ENCODE measurements at regions not wholly inside any gene's neighbourhood (a gene's known extent, or its start where the extent isn't known, plus 50 kb on each side); places are given as distances from the start of the nearest gene placed in this dataset.

- DNase-seq (ENCODE audit: low read depth in 2 of 2): no peak
Measured at GRCh38 chr14:26926585-26926984, 328.8 kb upstream of the NOVA1 start.

GRCh38 chr14:26928019-26928418 lies 330.2 kb upstream of the NOVA1 start:
- no peak for DNase-seq (ENCODE audit: low read depth in 2 of 2)

GRCh38 chr14:26929361-26929760 lies 331.5 kb upstream of the NOVA1 start:
- DNase-seq (ENCODE audit: low read depth in 2 of 2): no peak

- DNase-seq (ENCODE audit: low read depth in 2 of 2): no peak
Measured at GRCh38 chr14:26930576-26930975, 332.7 kb upstream of the NOVA1 start.

- no peak for DNase-seq (ENCODE audit: low read depth in 2 of 2)
Measured at GRCh38 chr14:26932606-26933005, 334.8 kb upstream of the NOVA1 start.

- no peak for DNase-seq (ENCODE audit: low read depth in 2 of 2)
Measured at GRCh38 chr14:26933431-26933830, 335.6 kb upstream of the NOVA1 start.

GRCh38 chr14:26934151-26934550 lies 336.3 kb upstream of the NOVA1 start:
- DNase-seq (ENCODE audit: low read depth in 2 of 2): no peak

- DNase-seq (ENCODE audit: low read depth in 2 of 2): no peak
Measured at GRCh38 chr14:26935733-26936132, 337.9 kb upstream of the NOVA1 start.

GRCh38 chr14:26938054-26938453 lies 340.2 kb upstream of the NOVA1 start:
- no peak for DNase-seq (ENCODE audit: low read depth in 2 of 2)

- DNase-seq (ENCODE audit: low read depth in 2 of 2): no peak
Measured at GRCh38 chr14:26939755-26940154, 341.9 kb upstream of the NOVA1 start.

- DNase-seq (ENCODE audit: low read depth in 2 of 2): no peak
Measured at GRCh38 chr14:26941521-26941920, 343.7 kb upstream of the NOVA1 start.

GRCh38 chr14:26947265-26947664 lies 349.4 kb upstream of the NOVA1 start:
- no peak for DNase-seq (ENCODE audit: low read depth in 2 of 2)

GRCh38 chr14:26959437-26959836 lies 361.6 kb upstream of the NOVA1 start:
- no peak for DNase-seq (ENCODE audit: low read depth in 2 of 2)

GRCh38 chr14:26959972-26960660 lies 362.3 kb upstream of the NOVA1 start:
- DNase-seq (ENCODE audit: low read depth in 2 of 2): no peak

- DNase-seq (ENCODE audit: low read depth in 2 of 2): no peak
Measured at GRCh38 chr14:26963711-26964110, 365.9 kb upstream of the NOVA1 start.

GRCh38 chr14:26965490-26965889 lies 367.7 kb upstream of the NOVA1 start:
- DNase-seq (ENCODE audit: low read depth in 2 of 2): no peak

GRCh38 chr14:26966908-26967307 lies 369.1 kb upstream of the NOVA1 start:
- no peak for DNase-seq (ENCODE audit: low read depth in 2 of 2)

- no peak for DNase-seq (ENCODE audit: low read depth in 2 of 2)
Measured at GRCh38 chr14:26974965-26975364, 377.1 kb upstream of the NOVA1 start.

GRCh38 chr14:26982071-26982470 lies 384.2 kb upstream of the NOVA1 start:
- no peak for DNase-seq (ENCODE audit: low read depth in 2 of 2)

GRCh38 chr14:26984311-26985177 lies 386.7 kb upstream of the NOVA1 start:
- peak; percentile 4 to 8 for DNase-seq (ENCODE audit: low read depth in 2 of 2)

- no peak for DNase-seq (ENCODE audit: low read depth in 2 of 2)
Measured at GRCh38 chr14:26987744-26988363, 390.0 kb upstream of the NOVA1 start.

GRCh38 chr14:26990946-26991345 lies 393.1 kb upstream of the NOVA1 start:
- DNase-seq (ENCODE audit: low read depth in 2 of 2): no peak
